SK-N-SH treated with all-trans-retinoic acid at 6 μM for 48 hours (cell line): ENCODE measurements at regions not wholly inside any gene's neighbourhood (a gene's known extent, or its start where the extent isn't known, plus 50 kb on each side); places are given as distances from the start of the nearest gene placed in this dataset.
"Not testable (repeated sequence)": the region's sequence is repeated elsewhere in the genome, so short reads cannot be mapped to it uniquely, and the experiment has no call there.

Experiments used
- ATAC-seq: fragments of 200-7000 bp; cut with Tn5 transposase; 3 replicates; pipeline ENCODE4 v1.9.1; 2020; ENCODE audit warnings: mild to moderate bottlenecking, moderate library complexity
- ARNTL ChIP-seq: fragments of 450-650 bp; formaldehyde crosslinking; IDR thresholded peaks from 2 replicates; pipeline ENCODE4 v1.5.0; 2020; ENCODE audit warnings: low read depth, mild to moderate bottlenecking, moderate library complexity, borderline replicate concordance
- BACH2 ChIP-seq: fragments of 250-450 bp; sonication (Bioruptor Pico); IDR thresholded peaks from 2 replicates; pipeline ENCODE4 v1.9.0; 2021; ENCODE audit warnings: mild to moderate bottlenecking, borderline replicate concordance
- CREB5 ChIP-seq: fragments of 250-450 bp; sonication (Bioruptor Pico); IDR thresholded peaks from 2 replicates; pipeline ENCODE4 v1.5.1; 2020; ENCODE audit warnings: low read depth, mild to moderate bottlenecking, moderate library complexity
- CSDC2 ChIP-seq: fragments of 250-450 bp; sonication (Bioruptor Pico); IDR thresholded peaks from 2 replicates; pipeline ENCODE4 v1.5.0; 2020; ENCODE audit warnings: mild to moderate bottlenecking, moderate library complexity
- CSRNP3 ChIP-seq: fragments of 250-450 bp; sonication (Bioruptor Pico); IDR thresholded peaks from 2 replicates; pipeline ENCODE4 v1.5.1; 2021; ENCODE audit warnings: mild to moderate bottlenecking, moderate library complexity
- ESRRG ChIP-seq: fragments of 250-450 bp; sonication (Bioruptor Pico); IDR thresholded peaks from 2 replicates; pipeline ENCODE4 v1.6.1; 2021; ENCODE audit warnings: mild to moderate bottlenecking
- GLIS3 ChIP-seq: fragments of 250-450 bp; sonication (Bioruptor Pico); IDR thresholded peaks from 2 replicates; pipeline ENCODE4 v1.5.0; 2020; ENCODE audit warnings: mild to moderate bottlenecking, moderate library complexity
- ISL1 ChIP-seq: fragments of 250-450 bp; sonication (Bioruptor Pico); IDR thresholded peaks from 2 replicates; pipeline ENCODE4 v2.1.2; 2022; ENCODE audit warnings: mild to moderate bottlenecking, moderate library complexity
- OSR1 ChIP-seq: fragments of 250-450 bp; sonication (Bioruptor Pico); IDR thresholded peaks from 2 replicates; pipeline ENCODE4 v1.8.0; 2022; ENCODE audit warnings: moderate library complexity, mild to moderate bottlenecking, inconsistent platforms
- PPARA ChIP-seq: fragments of 250-450 bp; sonication (Bioruptor Pico); IDR thresholded peaks from 2 replicates; pipeline ENCODE4 v1.5.0; 2020; ENCODE audit warnings: mild to moderate bottlenecking, borderline replicate concordance
- RARB ChIP-seq: fragments of 250-450 bp; sonication (Bioruptor Pico); IDR thresholded peaks from 2 replicates; pipeline ENCODE4 v1.8.0; 2021; ENCODE audit warnings: mild to moderate bottlenecking, moderate library complexity
- SNAI2 ChIP-seq: fragments of 250-450 bp; sonication (Bioruptor Pico); IDR thresholded peaks from 2 replicates; pipeline ENCODE4 v1.5.0; 2020; ENCODE audit warnings: mild to moderate bottlenecking, moderate library complexity
- TCF4 ChIP-seq: fragments of 250-450 bp; sonication (Bioruptor Pico); IDR thresholded peaks from 2 replicates; pipeline ENCODE4 v1.8.0; 2021; ENCODE audit warnings: mild to moderate bottlenecking, moderate library complexity, borderline replicate concordance
- TOX ChIP-seq: fragments of 250-450 bp; sonication (Bioruptor Pico); IDR thresholded peaks from 2 replicates; pipeline ENCODE4 v1.8.0; 2021; ENCODE audit warnings: mild to moderate bottlenecking, moderate library complexity, borderline replicate concordance
- ZC3H10 ChIP-seq: fragments of 250-450 bp; sonication (Bioruptor Pico); IDR thresholded peaks from 2 replicates; pipeline ENCODE4 v1.5.1; 2021; ENCODE audit warnings: mild to moderate bottlenecking, moderate library complexity
- ZFP30 ChIP-seq: fragments of 450-650 bp; formaldehyde crosslinking; IDR thresholded peaks from 2 replicates; pipeline ENCODE4 v1.5.0; 2022; ENCODE audit warnings: mild to moderate bottlenecking, moderate library complexity
- ZNF565 ChIP-seq: fragments of 450-650 bp; formaldehyde crosslinking; conservative IDR thresholded peaks from 2 replicates; pipeline ENCODE4 v1.5.0; 2020; ENCODE audit warnings: low read depth, mild to moderate bottlenecking, moderate library complexity
- ZNF70 ChIP-seq: fragments of 450-650 bp; formaldehyde crosslinking; IDR thresholded peaks from 2 replicates; pipeline ENCODE4 v1.5.0; 2020; ENCODE audit warnings: mild to moderate bottlenecking, moderate library complexity
- ZNF8 ChIP-seq: fragments of 450-650 bp; formaldehyde crosslinking; IDR thresholded peaks from 2 replicates; pipeline ENCODE4 v1.5.0; 2020; ENCODE audit warnings: mild to moderate bottlenecking, moderate library complexity
- TF ChIP-seq, protein P1 (sequence below): fragments of 250-450 bp; sonication (Bioruptor Pico); IDR thresholded peaks from 2 replicates; pipeline ENCODE4 v1.8.0; 2021; ENCODE audit warnings: low read depth, mild to moderate bottlenecking, moderate library complexity, borderline replicate concordance
- TF ChIP-seq, protein P2 (sequence below): fragments of 250-450 bp; sonication (Bioruptor Pico); IDR thresholded peaks from 2 replicates; pipeline ENCODE4 v1.5.0; 2020; ENCODE audit warnings: mild to moderate bottlenecking, moderate library complexity

DNA sequence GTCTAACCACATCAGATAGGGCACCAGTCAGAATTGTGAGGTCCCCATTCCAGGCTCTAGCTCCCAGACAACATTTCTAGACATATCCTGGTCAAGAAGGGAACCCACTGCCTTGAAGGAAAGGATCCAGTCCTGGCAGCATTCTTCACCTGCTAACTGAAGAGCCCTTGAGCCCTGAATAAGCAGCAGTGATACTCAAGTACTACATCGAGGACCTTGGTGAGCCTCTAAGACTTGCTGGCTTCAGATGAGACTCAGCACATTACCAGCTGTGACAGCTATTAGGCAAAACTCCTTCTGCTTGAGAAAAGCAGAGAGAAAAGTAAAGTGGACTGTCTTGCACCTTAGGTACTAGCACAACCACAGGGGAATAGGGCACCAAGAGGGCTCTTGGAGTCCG lies 205.8 kb upstream of the F9 start:
- no peak for ATAC-seq
- TF ChIP-seq, protein P1, sequence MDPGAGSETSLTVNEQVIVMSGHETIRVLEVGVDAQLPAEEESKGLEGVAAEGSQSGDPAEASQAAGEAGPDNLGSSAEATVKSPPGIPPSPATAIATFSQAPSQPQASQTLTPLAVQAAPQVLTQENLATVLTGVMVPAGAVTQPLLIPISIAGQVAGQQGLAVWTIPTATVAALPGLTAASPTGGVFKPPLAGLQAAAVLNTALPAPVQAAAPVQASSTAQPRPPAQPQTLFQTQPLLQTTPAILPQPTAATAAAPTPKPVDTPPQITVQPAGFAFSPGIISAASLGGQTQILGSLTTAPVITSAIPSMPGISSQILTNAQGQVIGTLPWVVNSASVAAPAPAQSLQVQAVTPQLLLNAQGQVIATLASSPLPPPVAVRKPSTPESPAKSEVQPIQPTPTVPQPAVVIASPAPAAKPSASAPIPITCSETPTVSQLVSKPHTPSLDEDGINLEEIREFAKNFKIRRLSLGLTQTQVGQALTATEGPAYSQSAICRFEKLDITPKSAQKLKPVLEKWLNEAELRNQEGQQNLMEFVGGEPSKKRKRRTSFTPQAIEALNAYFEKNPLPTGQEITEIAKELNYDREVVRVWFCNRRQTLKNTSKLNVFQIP (CRISPR knock-in tag) = no peak
- TF ChIP-seq BACH2 (CRISPR knock-in tag) = no peak
- no peak for TF ChIP-seq GLIS3
- no peak for TF ChIP-seq TCF4 (CRISPR knock-in tag)
- TF ChIP-seq ARNTL = no peak
- TF ChIP-seq ZFP30 (CRISPR knock-in tag) = no peak
- no peak for TF ChIP-seq CSDC2
- no peak for TF ChIP-seq ZC3H10 (CRISPR knock-in tag)

GRCh38 chrX:139320661-139321354 lies 209.7 kb upstream of the F9 start:
- ATAC-seq = not testable (repeated sequence)

DNA sequence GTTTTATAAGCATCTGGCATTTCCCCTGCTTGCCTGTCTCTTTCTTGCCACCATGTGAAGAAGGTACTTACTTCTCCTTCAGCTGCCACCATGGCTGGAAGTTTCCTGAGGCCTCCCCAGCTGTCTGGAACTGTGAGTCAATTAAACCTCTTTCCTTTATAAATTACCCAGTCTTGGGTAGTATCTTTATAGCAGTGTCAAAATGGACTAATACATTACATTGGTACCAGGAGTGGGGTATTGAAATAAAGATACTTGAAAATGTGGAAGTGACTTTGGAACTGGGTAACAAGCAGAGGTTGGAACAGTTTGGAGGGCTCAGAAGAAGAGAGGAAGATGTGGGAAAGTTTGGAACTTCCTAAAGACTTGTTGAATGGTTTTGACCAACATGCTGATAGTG lies 223.9 kb upstream of the F9 start:
- ATAC-seq = not testable (repeated sequence)

- no peak for ATAC-seq
- TF ChIP-seq ZNF565 (CRISPR knock-in tag) (no peak), ZC3H10 (CRISPR knock-in tag) (no peak), CREB5 (CRISPR knock-in tag) (no peak), ZNF70 (no peak), PPARA (CRISPR knock-in tag) (no peak), ESRRG (no peak), CSRNP3 (CRISPR knock-in tag) (no peak), OSR1 (CRISPR knock-in tag) (no peak), SNAI2 (no peak), TCF4 (CRISPR knock-in tag) (no peak), ISL1 (no peak), ZNF8 (CRISPR knock-in tag) (no peak), ZFP30 (CRISPR knock-in tag) (no peak), RARB (no peak), BACH2 (CRISPR knock-in tag) (no peak), CSDC2 (no peak)
- TF ChIP-seq, protein P1 (CRISPR knock-in tag) = no peak
- TF ChIP-seq, all 23 proteins: peak for 0
Observed at GRCh38 chrX:139304471-139304870, 226.1 kb upstream of the F9 start.

DNA sequence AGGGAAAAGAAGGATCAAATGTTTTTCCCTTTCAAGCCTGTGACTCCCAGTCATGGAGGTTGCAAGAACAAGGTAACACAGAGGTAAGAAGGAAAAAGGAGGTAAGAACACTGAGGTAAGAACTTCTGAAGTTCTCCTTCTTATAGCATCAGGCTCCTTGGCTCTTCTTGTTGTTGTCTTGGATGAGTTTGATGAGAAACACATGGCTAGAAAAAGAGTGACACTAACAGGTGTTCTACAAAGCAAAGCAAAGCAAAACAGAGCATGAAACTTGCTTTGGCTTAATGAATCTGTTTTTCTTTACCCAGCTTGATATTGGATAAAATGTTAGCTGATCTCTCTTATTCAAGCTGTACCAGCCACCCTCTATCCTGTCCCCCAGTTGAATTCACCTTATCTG lies 231.2 kb upstream of the F9 start:
- TF ChIP-seq ZNF8 (CRISPR knock-in tag) (no peak), CREB5 (CRISPR knock-in tag) (no peak), CSRNP3 (CRISPR knock-in tag) (no peak), ZFP30 (CRISPR knock-in tag) (no peak), SNAI2 (no peak), GLIS3 (no peak), ARNTL (no peak), ZC3H10 (CRISPR knock-in tag) (no peak), CSDC2 (no peak), TOX (CRISPR knock-in tag) (no peak), OSR1 (CRISPR knock-in tag) (no peak), BACH2 (CRISPR knock-in tag) (no peak), ZNF70 (no peak), ZNF565 (CRISPR knock-in tag) (no peak), PPARA (CRISPR knock-in tag) (no peak)
- TF ChIP-seq, protein P2, sequence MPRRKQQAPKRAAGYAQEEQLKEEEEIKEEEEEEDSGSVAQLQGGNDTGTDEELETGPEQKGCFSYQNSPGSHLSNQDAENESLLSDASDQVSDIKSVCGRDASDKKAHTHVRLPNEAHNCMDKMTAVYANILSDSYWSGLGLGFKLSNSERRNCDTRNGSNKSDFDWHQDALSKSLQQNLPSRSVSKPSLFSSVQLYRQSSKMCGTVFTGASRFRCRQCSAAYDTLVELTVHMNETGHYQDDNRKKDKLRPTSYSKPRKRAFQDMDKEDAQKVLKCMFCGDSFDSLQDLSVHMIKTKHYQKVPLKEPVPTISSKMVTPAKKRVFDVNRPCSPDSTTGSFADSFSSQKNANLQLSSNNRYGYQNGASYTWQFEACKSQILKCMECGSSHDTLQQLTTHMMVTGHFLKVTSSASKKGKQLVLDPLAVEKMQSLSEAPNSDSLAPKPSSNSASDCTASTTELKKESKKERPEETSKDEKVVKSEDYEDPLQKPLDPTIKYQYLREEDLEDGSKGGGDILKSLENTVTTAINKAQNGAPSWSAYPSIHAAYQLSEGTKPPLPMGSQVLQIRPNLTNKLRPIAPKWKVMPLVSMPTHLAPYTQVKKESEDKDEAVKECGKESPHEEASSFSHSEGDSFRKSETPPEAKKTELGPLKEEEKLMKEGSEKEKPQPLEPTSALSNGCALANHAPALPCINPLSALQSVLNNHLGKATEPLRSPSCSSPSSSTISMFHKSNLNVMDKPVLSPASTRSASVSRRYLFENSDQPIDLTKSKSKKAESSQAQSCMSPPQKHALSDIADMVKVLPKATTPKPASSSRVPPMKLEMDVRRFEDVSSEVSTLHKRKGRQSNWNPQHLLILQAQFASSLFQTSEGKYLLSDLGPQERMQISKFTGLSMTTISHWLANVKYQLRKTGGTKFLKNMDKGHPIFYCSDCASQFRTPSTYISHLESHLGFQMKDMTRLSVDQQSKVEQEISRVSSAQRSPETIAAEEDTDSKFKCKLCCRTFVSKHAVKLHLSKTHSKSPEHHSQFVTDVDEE (CRISPR knock-in tag) = no peak

More for the DNA sequence above, 231.2 kb upstream of the F9 start:
- no peak for ATAC-seq
